Activated T-cell treated with anti-CD3 and anti-CD28 coated beads for 48 hours (primary cell): ENCODE measurements at regions not wholly inside any gene's neighbourhood (a gene's known extent, or its start where the extent isn't known, plus 50 kb on each side); places are given as distances from the start of the nearest gene placed in this dataset.
"Not testable (repeated sequence)": the region's sequence is repeated elsewhere in the genome, so short reads cannot be mapped to it uniquely, and the experiment has no call there.

Experiments
- DNase-seq: peaks from one replicate; pipeline ENCODE4 v3.0.0-alpha.2; 2020; ENCODE audit warnings: low read depth

GRCh38 chr4:147160908-147161513, 215.3 kb upstream of the TTC29 start:
- DNase-seq: no peak

- DNase-seq: no peak
Observed at GRCh38 chr4:147163311-147163710, 217.6 kb upstream of the TTC29 start.

GRCh38 chr4:147168200-147168599, 222.5 kb upstream of the TTC29 start:
- not testable (repeated sequence) for DNase-seq

GRCh38 chr4:147173322-147173721, 227.7 kb upstream of the TTC29 start:
- no peak for DNase-seq

GRCh38 chr4:147173797-147174432, 228.3 kb upstream of the TTC29 start:
- no peak for DNase-seq

GRCh38 chr4:147174591-147174990, 228.9 kb upstream of the TTC29 start:
- DNase-seq: no peak

- DNase-seq: no peak
Observed at GRCh38 chr4:147175460-147176025, 229.9 kb upstream of the TTC29 start.

GRCh38 chr4:147182041-147182440, 236.4 kb upstream of the TTC29 start:
- DNase-seq: no peak

GRCh38 chr4:147192679-147193078, 247.0 kb upstream of the TTC29 start:
- no peak for DNase-seq

- DNase-seq: no peak
Observed at GRCh38 chr4:147194114-147194513, 248.4 kb upstream of the TTC29 start.

- no peak for DNase-seq
Observed at GRCh38 chr4:147194604-147195003, 248.9 kb upstream of the TTC29 start.

GRCh38 chr4:147195386-147195785, 249.7 kb upstream of the TTC29 start:
- no peak for DNase-seq

GRCh38 chr4:147198411-147199051, 252.9 kb upstream of the TTC29 start:
- no peak for DNase-seq

GRCh38 chr4:147201016-147201415, 255.4 kb upstream of the TTC29 start:
- no peak for DNase-seq

- no peak for DNase-seq
Observed at GRCh38 chr4:147206807-147207206, 261.1 kb upstream of the TTC29 start.

GRCh38 chr4:147207911-147208310, 262.2 kb upstream of the TTC29 start:
- DNase-seq: no peak

- no peak for DNase-seq
Observed at GRCh38 chr4:147217655-147218054, 263.2 kb upstream of the EDNRA start.

- no peak for DNase-seq
Observed at GRCh38 chr4:147219145-147219544, 261.8 kb upstream of the EDNRA start.

GRCh38 chr4:147220833-147221232, 260.1 kb upstream of the EDNRA start:
- no peak for DNase-seq

GRCh38 chr4:147222906-147223305, 258.0 kb upstream of the EDNRA start:
- no peak for DNase-seq

GRCh38 chr4:147223576-147223975, 257.3 kb upstream of the EDNRA start:
- no peak for DNase-seq

GRCh38 chr4:147236806-147237205, 244.1 kb upstream of the EDNRA start:
- no peak for DNase-seq

- no peak for DNase-seq
Observed at GRCh38 chr4:147244786-147245185, 236.1 kb upstream of the EDNRA start.
